ENCODE measurements at regions not wholly inside any gene's neighbourhood (a gene's known extent, or its start where the extent isn't known, plus 50 kb on each side); places are given as distances from the start of the nearest gene placed in this dataset.

DNA sequence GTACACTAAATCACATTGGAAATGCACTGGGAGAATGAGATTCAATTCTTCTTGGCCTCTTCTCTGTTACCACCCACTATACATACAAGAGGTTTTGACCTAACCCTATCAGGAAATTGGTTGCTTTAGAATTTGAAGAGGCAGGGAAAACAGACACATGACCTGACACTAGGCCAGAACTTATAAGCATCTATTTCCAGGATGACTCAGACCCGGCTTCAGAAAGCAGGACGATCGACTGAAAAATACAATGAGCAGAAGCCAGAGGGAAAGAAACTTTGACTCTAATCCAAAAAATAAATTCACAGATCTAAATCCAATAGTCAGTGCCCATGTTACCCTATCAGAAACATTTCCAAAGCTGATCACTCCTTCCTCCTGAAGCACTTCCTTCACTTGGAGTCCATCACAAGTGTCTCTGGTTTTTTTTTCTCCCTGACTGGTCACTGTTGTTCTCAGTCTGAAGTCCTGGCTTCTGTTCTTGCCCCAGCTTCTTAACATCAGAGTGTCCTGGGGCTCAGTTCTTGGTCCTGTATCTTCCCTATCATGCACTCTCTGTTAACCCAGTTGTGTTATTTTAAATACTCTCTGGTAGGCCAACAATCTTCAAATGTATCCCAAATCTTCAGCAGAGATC lies 133.6 kb downstream of the P2RY1 start:
- TF ChIP-seq FOXM1 (IDR thresholded peaks at IDR 0.05; ENCODE audit: borderline replicate concordance) (no peak), TARDBP (IDR thresholded peaks at IDR 0.05) (no peak), ELF4 (IDR thresholded peaks at IDR 0.05) (no peak), ARNT (IDR thresholded peaks at IDR 0.05) (no peak), CTBP1 (IDR thresholded peaks at IDR 0.05; ENCODE audit: borderline replicate concordance) (no peak), SP1 (IDR thresholded peaks at IDR 0.05) (no peak), BHLHE40 (IDR thresholded peaks at IDR 0.05; ENCODE audit: borderline replicate concordance) (no peak), FOXA1 (IDR thresholded peaks at IDR 0.05) (no peak), SUZ12 (IDR thresholded peaks at IDR 0.05) (no peak), ZNF384 (IDR thresholded peaks at IDR 0.05) (no peak), LEF1 (IDR thresholded peaks at IDR 0.05; ENCODE audit: borderline replicate concordance) (no peak), L3MBTL2 (conservative IDR thresholded peaks at IDR 0.05) (no peak), NFRKB (IDR thresholded peaks at IDR 0.05) (no peak)
- TF ChIP-seq, protein P1, sequence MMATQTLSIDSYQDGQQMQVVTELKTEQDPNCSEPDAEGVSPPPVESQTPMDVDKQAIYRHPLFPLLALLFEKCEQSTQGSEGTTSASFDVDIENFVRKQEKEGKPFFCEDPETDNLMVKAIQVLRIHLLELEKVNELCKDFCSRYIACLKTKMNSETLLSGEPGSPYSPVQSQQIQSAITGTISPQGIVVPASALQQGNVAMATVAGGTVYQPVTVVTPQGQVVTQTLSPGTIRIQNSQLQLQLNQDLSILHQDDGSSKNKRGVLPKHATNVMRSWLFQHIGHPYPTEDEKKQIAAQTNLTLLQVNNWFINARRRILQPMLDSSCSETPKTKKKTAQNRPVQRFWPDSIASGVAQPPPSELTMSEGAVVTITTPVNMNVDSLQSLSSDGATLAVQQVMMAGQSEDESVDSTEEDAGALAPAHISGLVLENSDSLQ (IDR thresholded peaks at IDR 0.05) = no peak
